ENCODE measurements at regions not wholly inside any gene's neighbourhood (a gene's known extent, or its start where the extent isn't known, plus 50 kb on each side); places are given as distances from the start of the nearest gene placed in this dataset.

- H3K79me2 ChIP-seq (ENCODE audit: low read depth): no peaks in the 10 kb centered on the region
- H2AFZ ChIP-seq (replicated peaks): no peak overlapping the region
- H3K9me3 ChIP-seq (ENCODE audit: low read depth): no peaks in the 10 kb centered on the region
- peaks cover 16% of the 10 kb centered on the region for H3K4me1 ChIP-seq
- no peaks in the 10 kb centered on the region for H3K9me3 Mint-ChIP-seq
- H3K4me1 Mint-ChIP-seq: peaks cover 19% of the 10 kb centered on the region
- H3K4me3 ChIP-seq: no peak overlapping the region
- H3F3A ChIP-seq (ENCODE audit: low read depth): peaks cover 6% of the 10 kb centered on the region
- no peak overlapping the region for H3K27ac Mint-ChIP-seq
- no peaks in the 10 kb centered on the region for H4K20me1 ChIP-seq (ENCODE audit: low read depth)
- no peak for DNase-seq (ENCODE audit: low spot score)
- peaks cover 16% of the 10 kb centered on the region for H3K27me3 ChIP-seq
- TF ChIP-seq CTCF (IDR thresholded peaks at IDR 0.05) (no peak), EZH2phosphoT487 (IDR thresholded peaks at IDR 0.05) (no peak), EZH2 (IDR thresholded peaks at IDR 0.05) (no peak)
- H3K9ac ChIP-seq: no peak overlapping the region
- H3K4me3 Mint-ChIP-seq: no peak overlapping the region
- no peak overlapping the region for H3K4me2 ChIP-seq
- peaks cover 5% of the 10 kb centered on the region for H3K27me3 Mint-ChIP-seq (ENCODE audit: insufficient read depth, low read depth)
- H3K36me3 Mint-ChIP-seq: no peaks in the 10 kb centered on the region
- H3K27ac ChIP-seq: no peak overlapping the region
- H3K36me3 ChIP-seq: no peaks in the 10 kb centered on the region
These were observed 70.0 kb upstream of the ETS2 start for GRCh38 chr21:38735626-38736206.

- H3K4me1 ChIP-seq: peaks cover 7% of the 10 kb centered on the region
- no peak overlapping the region for H3K27ac ChIP-seq
- no peak overlapping the region for H3K4me2 ChIP-seq
- TF ChIP-seq CTCF (IDR thresholded peaks at IDR 0.05): no peak
- no peak for TF ChIP-seq EZH2phosphoT487 (IDR thresholded peaks at IDR 0.05)
- no peak for TF ChIP-seq EZH2 (IDR thresholded peaks at IDR 0.05)
- H3K9me3 ChIP-seq (ENCODE audit: low read depth): no peaks in the 10 kb centered on the region
- H3K27me3 ChIP-seq: peaks cover 7% of the 10 kb centered on the region
- H3K4me1 Mint-ChIP-seq: peaks cover 11% of the 10 kb centered on the region
- no peaks in the 10 kb centered on the region for H3K36me3 ChIP-seq
- no peak for DNase-seq (ENCODE audit: low spot score)
- no peaks in the 10 kb centered on the region for H3K36me3 Mint-ChIP-seq
- peak overlapping the region; percentile 89 for H2AFZ ChIP-seq (replicated peaks)
- H4K20me1 ChIP-seq (ENCODE audit: low read depth): no peaks in the 10 kb centered on the region
- no peaks in the 10 kb centered on the region for H3K79me2 ChIP-seq (ENCODE audit: low read depth)
- H3K4me3 ChIP-seq: no peak overlapping the region
- no peak overlapping the region for H3K27ac Mint-ChIP-seq
- H3K27me3 Mint-ChIP-seq (ENCODE audit: insufficient read depth, low read depth): peaks cover 2% of the 10 kb centered on the region
- no peaks in the 10 kb centered on the region for H3K9me3 Mint-ChIP-seq
- no peak overlapping the region for H3K9ac ChIP-seq
- H3K4me3 Mint-ChIP-seq: no peak overlapping the region
- no peaks in the 10 kb centered on the region for H3F3A ChIP-seq (ENCODE audit: low read depth)
These were observed 65.6 kb upstream of the ETS2 start for GRCh38 chr21:38740090-38740489.

DNA sequence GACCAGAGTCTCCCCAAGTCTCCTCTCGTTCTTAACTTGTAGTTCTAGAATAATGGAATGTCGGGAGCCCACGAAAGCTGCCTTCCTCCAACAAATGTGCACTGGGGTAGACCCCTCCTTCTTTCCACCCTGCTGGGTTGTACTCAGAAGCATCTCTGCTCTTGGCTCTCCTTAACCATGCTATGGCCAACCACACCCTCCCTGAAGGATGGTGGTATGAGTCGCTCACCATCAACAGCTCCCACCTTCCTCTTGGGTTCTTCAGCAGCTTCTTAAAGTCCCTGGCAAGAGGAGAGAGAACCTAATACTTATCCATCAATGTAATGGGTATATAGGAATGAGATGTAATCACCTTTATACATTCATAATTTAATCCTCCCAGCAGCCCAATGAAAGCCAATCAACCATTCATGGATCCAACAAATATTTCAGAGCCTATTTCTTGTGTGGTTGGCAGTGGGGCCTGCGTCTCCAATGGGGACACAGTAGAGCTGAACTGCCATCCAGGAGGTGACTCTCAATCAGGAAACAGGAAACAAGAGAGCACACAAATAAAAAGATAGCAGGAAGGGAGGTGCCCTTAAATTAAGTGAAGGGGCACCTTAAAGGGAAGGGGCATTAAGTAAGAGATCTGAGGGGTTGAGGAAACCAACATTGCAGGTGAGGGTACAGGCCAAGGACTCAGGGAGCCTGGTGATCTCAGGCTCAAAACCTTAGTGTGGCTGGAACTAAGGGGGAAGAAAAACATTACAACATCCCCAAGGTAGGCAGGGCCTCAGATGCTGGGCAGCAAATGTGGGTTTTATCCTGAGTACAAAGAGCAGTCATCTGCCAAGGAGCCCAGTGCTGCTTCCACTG, 64.4 kb upstream of the ETS2 start:
- no peaks in the 10 kb centered on the region for H3K79me2 ChIP-seq (ENCODE audit: low read depth)
- Mint-ChIP-seq H3K27ac (no peak overlapping the region), H3K9me3 (no peaks in the 10 kb centered on the region), H3K4me3 (no peak overlapping the region), H3K4me1 (peaks cover 11% of the 10 kb centered on the region), H3K27me3 (ENCODE audit: insufficient read depth, low read depth) (no peaks in the 10 kb centered on the region), H3K36me3 (no peaks in the 10 kb centered on the region)
- no peak overlapping the region for H3K27ac ChIP-seq
- no peaks in the 10 kb centered on the region for H4K20me1 ChIP-seq (ENCODE audit: low read depth)
- TF ChIP-seq CTCF (IDR thresholded peaks at IDR 0.05) (no peak), EZH2phosphoT487 (IDR thresholded peaks at IDR 0.05) (no peak), EZH2 (IDR thresholded peaks at IDR 0.05) (no peak)
- H3K9ac ChIP-seq: no peak overlapping the region
- H3F3A ChIP-seq (ENCODE audit: low read depth): no peaks in the 10 kb centered on the region
- no peaks in the 10 kb centered on the region for H3K36me3 ChIP-seq
- H3K27me3 ChIP-seq: no peaks in the 10 kb centered on the region
- no peak overlapping the region for H3K4me3 ChIP-seq
- DNase-seq (ENCODE audit: low spot score): no peak
- H2AFZ ChIP-seq (replicated peaks): no peak overlapping the region
- H3K9me3 ChIP-seq (ENCODE audit: low read depth): no peaks in the 10 kb centered on the region
- no peak overlapping the region for H3K4me2 ChIP-seq
- H3K4me1 ChIP-seq: peaks cover 7% of the 10 kb centered on the region
